HG02623 (cell line): ENCODE measurements at regions not wholly inside any gene's neighbourhood (a gene's known extent, or its start where the extent isn't known, plus 50 kb on each side); places are given as distances from the start of the nearest gene placed in this dataset.
"Not testable (repeated sequence)": the region's sequence is repeated elsewhere in the genome, so short reads cannot be mapped to it uniquely, and the experiment has no call there.

Source experiments
- ATAC-seq: cut with Tn5 transposase; IDR thresholded peaks from one replicate; pipeline ENCODE4 v1.9.1; 2021; ENCODE audit warnings: moderate library complexity; ENCODE audit not compliant: unreplicated experiment

DNA sequence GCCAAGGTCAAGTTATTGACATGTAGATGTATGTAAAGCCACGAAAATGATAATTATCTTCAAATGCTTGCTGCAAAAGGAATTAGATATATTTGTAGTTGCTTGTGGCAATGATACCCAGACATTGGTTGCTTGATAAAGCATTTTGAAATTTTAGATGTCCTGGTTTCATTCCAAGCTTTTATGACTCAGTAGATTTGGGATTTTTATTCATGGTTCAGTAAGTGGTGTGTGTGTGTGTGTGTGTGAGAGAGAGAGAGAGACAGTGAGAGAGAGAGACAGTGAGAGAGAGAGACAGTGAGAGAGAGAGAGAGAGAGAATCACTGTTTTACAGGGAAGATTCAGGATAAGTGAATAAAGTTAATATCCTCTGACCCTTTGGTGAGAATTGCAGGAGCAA is 498.2 kb upstream of the C1orf87 start:
- ATAC-seq, result no peak

- ATAC-seq, result no peak
Observed at GRCh38 chr1:60569189-60569588, 495.6 kb upstream of the C1orf87 start.

DNA sequence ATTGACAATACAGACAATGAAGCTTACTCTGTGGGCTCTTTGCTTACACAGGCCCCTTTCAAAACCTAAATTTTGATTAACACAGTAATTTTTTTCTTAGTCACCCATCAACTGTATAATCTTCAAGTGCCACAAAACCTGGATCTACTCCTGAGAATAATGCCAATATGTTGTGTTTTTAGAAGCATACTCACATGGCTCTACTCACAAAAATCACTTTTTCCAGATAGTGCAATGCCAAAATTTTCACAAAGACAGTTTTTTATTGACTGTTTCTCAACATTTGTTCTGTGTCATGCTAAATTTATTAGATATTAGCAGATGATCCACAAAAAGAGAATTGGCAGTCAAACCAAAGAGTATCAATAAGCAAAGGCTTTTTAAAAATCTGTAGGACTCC is 493.7 kb upstream of the C1orf87 start:
- no peak for ATAC-seq

DNA sequence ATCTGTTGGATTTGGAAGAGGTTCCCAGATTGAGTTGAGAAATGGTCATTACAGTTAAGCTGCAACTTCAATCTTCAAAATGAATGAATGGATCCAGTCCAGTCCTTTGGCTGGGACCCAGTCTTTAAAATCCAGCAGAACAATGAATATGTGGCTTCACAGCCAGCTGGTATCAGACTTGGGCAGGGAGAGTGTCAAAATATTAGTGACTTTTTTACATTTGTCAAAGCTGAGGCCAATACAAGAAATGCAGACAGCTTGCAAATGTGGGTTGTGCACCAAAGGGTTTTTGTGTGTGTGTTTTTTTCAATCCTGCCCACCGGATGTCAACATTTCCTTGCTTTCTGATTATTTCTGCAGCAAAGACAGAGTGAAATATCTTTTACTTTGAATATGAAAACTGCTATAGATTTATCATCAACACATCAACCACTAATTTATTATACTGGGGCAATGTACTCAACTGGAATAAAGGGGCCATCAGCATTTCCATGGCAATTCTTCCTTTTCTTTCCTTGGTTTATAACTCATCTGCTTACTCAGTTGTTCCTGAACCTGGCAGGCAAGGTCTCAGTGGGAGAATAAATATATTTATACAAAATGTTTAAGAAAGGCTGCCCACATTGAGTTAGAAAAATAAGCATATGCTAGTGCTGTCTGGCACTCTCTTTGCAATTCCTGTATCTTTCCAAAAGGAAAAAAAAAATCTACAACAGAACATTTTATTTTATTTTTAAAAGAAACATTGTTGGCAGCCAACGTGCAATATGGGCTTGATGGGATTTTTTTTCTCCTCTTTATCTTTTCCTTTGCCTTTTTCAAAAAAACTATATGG is 491.6 kb upstream of the C1orf87 start:
- ATAC-seq, result no peak

GRCh38 chr1:60563777-60564535 is 490.4 kb upstream of the C1orf87 start:
- ATAC-seq, result no peak

- ATAC-seq, result no peak
Observed at GRCh38 chr1:60562740-60563139, 489.2 kb upstream of the C1orf87 start.

- no peak for ATAC-seq
Observed at GRCh38 chr1:60560701-60561100, 487.1 kb upstream of the C1orf87 start.

DNA sequence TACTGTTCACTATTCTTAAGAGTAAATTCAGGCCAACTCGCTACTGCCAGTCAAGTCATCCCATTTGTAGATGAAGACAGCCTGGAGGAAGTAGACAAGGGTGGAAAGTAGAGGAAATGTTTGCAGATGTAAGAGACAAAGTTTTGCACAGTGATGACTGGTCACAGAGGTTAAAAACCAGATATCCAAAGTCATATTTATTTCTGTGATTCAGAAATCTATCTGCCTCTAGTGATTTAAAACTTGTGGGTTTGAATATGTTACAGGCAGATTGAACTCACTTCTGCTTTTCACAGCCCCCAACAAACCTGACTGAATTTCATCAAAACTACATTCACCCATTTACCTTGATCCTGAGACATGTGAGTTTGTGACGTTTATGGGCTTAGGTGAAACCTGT is 484.7 kb upstream of the C1orf87 start:
- no peak for ATAC-seq

DNA sequence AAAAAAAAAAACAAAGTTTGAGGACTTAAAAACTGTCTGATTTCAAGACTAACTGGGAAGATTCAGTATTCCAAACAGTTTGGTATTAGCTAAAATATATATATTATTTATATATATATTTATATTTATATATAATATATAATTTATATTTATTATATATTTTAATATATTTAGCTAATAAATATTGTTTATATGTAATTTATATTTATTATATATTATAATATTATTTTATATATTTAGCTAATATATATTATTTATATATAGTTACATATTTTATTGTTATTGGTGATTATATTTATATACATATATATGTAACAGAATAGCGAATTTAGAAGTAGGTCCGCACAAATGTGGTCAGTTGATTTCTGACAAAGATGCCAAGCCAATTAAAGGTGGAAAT is 480.2 kb upstream of the C1orf87 start:
- ATAC-seq, result no peak

- no peak for ATAC-seq
Observed at GRCh38 chr1:60547821-60548220, 474.3 kb upstream of the C1orf87 start.

GRCh38 chr1:60541831-60542532 is 468.4 kb upstream of the C1orf87 start:
- no peak for ATAC-seq

GRCh38 chr1:60540141-60540540 is 466.6 kb upstream of the C1orf87 start:
- no peak for ATAC-seq

DNA sequence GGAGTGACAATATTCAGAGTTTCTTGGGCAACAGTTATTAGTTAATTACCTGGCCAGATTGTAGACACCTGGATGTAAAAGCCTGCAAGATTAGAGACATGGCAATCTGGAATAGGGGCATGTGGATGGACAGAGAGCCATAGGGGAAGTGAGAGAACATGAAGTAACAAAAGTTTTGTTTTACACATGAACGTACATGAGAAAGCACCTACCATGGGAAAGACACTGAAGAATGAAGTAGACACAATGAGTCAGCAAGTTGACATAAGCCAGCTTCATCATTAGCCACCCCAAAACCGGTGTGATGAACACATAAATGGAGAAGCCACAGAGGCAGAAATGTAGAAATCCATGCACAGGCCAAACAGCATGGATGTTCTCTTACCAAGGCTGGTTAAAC is 462.1 kb upstream of the C1orf87 start:
- no peak for ATAC-seq

DNA sequence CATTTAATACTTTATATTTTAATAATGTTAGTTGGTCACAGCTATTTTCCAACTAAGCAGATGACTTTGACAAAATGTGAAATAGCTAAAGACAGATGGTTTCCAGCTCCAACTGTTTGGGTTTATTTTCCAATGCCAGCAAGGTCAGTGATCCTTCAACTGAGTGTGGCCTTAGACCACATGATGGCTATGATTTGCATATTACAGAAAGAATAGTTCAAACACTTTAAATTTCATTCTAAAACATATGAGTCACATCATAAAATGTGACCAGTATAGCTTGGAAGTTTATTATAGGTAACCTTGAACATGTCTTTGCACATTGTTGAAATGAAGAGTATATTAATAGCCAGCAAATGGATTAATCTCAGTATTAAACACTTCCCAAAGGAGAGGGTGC is 454.0 kb upstream of the C1orf87 start:
- no peak for ATAC-seq

GRCh38 chr1:60516996-60517395 is 443.4 kb upstream of the C1orf87 start:
- no peak for ATAC-seq

DNA sequence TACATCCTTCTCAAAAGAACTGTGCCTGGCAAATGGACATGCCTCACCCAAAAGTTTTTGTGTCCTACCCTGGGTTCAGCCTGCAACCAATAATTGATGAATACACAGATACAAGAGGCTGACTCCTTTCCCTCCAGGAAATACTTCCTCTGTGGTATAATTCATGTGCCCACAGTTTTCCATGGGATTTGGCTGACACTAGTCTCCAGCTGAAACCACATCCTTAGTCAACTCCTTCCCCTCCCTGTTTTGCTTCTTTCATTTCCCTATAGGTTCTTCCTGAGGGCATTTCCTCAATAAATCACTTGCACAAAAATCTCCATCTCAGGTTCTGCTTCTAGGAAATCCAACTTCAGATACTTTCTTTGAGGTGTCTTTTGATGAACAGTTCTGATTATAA is 436.6 kb upstream of the C1orf87 start:
- ATAC-seq, result no peak

GRCh38 chr1:60504206-60504840 is 430.8 kb upstream of the C1orf87 start:
- no peak for ATAC-seq

DNA sequence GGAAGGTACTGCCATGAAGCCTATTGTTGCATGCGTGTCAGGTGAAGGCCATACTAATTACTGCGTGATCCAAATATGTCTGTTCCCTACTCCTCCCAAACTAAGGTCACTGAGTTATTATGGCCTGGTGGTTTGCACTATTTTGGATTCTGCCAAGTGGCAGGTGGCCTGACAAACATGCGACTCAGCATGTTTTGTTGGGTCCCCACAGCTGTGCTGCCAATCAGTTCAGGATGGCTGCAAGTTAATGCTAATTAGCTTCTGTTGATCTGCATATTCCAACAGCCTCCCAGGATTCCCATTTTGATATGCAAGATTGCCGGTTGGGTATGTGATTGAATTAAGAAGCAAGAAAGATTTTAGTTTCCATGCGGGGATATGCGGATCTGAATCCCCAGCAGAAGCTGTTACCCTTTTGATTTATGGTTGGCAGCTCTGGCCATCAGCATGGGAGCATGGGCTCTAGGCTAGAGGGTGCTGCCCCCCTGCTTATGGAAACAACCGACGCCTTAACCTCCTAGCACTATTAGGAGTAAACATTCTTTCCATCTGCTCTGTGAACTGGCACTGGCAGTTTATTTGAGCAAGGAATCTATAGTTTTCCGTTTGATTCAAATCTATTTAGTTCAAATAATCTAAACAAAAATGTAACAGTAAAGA is 429.8 kb upstream of the C1orf87 start:
- ATAC-seq, result no peak

DNA sequence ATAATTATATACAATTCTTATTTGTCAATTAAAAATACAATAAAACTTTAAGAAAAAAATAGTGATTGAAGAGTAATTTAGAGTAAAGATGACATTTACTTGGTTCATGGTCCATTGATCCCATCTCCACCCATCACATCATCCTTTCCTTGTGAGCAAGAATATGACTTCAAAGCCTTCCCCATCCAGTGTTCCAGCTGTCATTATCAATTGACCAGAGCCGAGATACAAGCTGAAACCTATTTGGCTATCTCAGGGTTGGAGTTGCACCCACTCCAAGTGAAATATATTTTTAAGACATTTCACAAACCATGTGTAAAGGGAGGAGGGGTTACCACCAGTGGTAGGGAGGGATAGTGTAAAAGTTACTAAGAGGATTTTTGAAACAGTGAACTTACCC is 428.9 kb upstream of the C1orf87 start:
- ATAC-seq, result no peak

GRCh38 chr1:60489916-60490480 is 416.4 kb upstream of the C1orf87 start:
- not testable (repeated sequence) for ATAC-seq
